NCI-H2081 treated with DMSO at 0.1 percent for 48 hours (cell line): ENCODE measurements at regions not wholly inside any gene's neighbourhood (a gene's known extent, or its start where the extent isn't known, plus 50 kb on each side); places are given as distances from the start of the nearest gene placed in this dataset.

Experiments
- DNase-seq: peaks from one replicate; lab custom pipeline; 2025; lab: John Stamatoyannopoulos, UW

DNA sequence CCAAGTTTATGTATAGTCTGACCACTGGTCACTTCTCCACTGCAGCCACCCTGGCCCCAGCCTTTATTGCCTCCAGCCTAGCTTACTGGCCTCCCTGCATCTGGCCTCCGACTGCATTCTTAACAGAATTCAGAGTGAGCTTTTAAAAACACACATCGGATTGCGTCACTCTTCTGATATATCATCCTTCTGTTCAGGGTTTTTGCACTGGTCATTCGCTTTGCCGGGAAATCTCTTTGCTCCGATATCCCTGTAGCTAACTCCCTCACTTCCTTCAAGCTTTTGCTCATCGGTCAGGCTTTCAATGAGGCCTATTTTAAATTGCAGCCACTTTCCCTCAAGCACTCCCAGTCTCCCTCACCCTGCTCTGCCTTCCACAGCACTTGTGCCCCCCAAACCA lies 101.6 kb upstream of the DLX2 start:
- DNase-seq, result no peak

DNA sequence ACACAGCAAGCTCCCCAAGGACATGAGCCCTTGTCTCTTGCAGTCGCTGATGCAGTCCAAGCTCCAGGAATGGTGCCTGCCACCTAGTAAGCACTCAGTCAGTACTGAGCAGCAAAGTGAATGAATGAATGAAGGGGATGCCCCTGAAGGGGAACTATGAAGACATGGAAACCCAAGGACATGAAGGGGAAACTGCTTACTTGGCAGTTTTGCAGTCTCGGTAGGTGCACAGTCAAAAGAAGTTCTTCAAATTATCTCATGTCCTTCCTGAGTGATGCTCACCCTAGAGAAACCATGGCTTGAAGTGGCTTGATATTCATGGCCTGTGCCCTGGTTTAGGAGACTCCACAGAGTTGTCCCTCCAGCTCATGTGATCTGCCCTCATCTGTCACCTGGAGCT lies 102.1 kb upstream of the DLX2 start:
- DNase-seq, result no peak

DNA sequence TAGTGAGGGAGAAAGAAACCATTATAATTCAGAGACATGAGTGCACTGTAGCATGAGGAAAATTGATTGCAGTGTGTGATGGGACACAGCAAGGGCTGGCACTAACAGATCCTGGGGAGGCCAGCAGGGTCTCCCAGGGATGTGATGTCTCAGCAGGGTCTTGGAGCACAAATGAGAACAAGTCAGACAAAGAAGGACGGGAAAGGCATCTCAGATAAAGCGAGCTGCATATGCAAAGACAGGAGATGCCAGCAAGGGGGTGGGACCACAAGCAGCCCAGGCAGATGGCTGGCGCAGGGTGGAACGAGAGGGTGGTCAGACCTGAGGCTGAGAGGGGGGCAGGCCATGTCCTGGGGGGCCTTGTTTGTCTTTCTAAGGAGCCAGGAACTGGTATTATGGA lies 102.6 kb upstream of the DLX2 start:
- DNase-seq, result no peak

DNA sequence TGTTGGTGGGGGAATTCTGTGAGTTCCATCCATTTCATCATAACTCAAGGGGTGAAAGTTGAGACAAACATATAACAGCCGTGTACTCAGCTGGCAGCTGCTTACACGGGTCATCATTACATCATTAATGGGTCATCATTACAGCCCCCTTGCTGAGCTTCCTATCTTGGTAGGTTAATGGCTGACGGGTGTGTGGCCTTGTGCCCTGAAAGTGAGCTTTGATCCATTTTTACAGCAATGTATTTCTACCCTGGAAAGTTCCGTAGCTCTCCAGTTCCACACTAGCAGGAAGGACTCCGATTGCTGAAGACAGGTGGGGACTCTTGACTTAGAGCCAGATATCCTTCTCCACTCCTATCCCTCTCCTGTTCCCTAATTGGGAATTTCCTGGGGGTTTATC lies 105.2 kb upstream of the DLX2 start:
- DNase-seq, result no peak

DNA sequence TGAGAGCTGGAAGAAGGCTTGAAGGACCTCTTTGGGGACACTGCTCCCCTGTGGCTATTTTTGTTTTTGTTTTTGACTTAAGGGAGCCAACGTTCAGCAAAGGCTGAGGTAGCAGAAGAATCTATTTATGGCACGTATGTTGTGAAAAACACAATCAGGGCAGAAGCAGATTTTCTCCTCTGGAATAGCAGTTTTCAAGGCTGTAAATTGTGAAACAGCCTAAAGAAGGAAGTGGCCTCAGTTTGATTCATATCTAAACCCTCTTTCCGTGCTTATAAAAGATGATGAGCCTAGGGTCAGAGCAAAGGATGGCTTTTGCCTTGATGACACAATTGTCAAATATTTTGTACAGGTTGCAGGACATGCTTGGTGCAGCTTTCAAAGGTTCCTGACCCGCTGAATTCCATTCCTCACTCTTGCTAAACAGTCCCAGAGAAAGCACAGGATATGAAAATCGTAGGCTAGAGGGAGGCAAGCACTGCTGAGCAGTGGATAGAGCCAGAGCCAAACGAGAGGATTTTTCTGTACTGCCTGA lies 106.2 kb upstream of the DLX2 start:
- DNase-seq, result no peak

DNA sequence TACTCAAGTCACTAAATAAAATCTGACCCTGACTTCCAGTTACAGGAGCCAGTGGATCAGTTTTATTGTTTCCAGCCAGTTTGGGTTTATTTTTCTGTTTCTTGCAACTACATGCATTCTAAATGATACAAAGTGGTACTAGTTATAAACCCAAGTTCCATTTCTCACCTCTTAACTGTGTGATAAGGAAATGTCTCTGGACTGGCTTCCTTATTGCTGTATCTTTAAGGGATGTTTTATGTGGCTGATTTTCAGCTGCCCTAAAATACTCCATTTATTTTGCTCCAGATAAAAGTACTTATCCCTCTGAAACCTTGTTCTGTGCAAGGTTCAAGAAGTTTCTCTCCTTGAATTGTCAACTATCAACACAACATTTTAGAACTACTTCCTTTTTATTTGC lies 107.9 kb upstream of the DLX2 start:
- DNase-seq, result no peak

DNA sequence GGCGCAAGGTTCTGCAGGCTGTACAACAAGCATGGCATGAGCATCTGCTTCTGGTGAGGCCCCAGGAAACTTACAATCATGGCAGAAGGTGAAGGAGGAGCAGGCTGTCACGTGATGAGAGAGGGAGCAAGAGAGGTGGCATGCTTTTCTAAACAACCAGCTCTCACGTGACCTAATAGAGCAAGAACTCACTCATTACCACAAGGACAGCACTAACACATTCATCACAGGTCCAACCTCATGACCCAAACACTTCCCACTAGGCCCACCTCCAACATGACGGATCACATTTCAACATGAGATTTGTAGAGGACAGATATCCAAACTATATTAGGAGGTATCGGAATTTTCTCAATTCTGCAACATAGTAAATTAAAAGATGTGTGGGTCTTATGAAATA lies 108.8 kb upstream of the DLX2 start:
- no peak for DNase-seq

DNA sequence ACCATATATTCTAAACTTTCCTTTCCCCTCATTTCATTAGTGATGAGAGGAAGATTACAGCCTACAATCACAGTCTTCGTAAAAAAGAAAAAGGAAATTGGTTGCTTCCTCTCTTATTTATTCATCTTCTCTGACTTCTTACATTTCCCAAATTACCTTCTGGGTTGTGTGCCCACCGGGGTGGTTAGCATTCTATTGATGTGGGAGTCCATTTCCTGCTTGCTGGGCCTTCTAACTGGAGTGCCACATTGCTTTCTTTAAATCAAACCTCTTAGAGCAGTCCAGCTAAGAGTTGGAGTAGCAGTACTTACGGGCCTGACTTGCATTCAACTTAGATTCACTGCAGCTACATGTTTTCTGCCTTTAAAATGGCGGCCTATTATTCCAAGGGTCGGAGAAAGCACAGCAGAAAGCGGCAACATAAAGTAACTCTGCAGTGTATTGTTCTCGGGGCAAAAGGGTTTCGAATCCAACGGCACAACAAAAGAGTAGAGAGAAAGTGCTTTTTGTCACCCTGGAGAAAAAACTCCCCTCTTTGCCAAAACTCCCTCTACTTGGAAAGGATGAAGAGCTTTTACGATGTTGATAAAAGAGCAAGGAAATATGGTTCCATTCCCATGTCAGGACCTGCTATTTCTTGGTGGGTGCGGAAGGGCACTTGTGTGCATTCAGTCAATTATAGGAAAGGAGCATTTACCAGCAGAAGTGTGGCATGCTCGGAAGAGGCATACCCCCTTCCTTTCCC lies 110.6 kb upstream of the DLX2 start:
- DNase-seq, result no peak

DNA sequence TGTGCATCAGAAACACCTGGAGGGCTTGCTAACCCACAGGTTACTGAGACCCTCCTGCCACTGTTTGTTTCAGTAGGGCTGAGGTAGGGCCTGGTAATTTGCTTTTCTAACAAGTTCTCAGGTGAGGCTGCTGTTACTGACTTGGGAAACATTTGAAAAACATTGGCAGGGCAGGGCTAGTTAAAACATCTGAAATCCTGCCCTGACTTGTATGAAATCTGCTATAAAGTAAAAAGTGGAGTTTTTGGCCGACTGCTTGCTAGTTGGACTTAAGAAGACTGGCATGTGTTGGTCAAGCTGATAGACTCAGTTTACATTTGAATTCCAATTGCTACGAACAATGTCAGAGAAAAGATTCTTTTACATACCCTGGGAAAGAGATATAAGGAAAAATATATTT lies 111.6 kb upstream of the DLX2 start:
- DNase-seq, result no peak

DNA sequence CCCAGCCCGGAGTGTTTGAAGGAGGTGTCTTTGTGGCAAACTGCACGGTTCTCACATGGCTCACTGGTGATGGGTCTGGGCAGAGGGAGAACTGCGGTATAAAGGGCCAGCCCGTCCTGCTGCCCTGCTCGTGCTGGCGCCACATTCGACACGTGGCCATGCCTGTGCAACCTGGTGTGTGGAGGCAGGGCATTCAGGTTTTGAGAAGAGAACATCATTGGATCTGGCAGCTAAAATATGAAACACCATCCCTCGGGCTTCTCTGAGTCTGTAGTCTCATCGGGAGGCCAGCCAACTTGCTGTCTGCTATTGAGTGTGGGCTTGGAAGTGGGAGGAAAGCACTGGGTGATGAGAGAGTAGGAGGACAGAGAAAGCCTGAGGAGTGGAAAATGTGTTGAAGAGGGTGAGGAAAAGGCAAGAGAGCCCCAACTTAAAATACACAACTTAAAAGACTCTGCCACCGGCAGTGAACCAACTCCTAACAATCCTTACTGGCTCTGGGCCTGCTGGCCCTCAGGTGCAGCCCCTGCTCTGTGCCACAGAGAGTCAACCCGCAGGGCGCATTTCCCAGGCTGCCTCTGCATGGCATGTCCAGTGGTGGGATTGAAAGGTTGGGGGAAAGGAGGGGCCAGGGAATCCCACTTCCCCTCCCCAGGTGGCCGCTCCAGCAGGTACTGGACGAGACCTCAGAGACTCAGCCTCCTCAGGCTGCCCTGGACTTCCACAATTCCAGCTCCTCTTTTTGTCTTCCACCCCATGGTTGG lies 112.7 kb upstream of the DLX2 start:
- no peak for DNase-seq

DNA sequence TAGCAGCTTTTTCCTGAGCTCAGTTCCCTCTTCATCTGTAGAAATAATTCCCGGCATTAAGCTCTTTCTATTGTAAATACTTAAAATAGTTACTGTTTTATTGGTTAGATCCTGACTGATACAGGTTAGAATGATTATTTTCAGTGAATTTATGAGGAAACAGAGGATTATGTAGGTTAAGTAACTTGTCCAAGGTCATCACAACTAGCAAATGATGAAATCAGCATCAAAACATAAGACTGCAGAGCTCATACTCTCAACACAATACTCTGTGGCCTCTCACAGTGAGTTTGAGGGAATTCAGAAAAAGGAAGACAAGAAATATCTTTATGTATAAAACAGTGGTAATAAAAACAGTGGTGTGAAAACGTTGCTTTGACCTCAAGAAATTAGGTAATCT lies 113.2 kb upstream of the DLX2 start:
- DNase-seq, result no peak

DNA sequence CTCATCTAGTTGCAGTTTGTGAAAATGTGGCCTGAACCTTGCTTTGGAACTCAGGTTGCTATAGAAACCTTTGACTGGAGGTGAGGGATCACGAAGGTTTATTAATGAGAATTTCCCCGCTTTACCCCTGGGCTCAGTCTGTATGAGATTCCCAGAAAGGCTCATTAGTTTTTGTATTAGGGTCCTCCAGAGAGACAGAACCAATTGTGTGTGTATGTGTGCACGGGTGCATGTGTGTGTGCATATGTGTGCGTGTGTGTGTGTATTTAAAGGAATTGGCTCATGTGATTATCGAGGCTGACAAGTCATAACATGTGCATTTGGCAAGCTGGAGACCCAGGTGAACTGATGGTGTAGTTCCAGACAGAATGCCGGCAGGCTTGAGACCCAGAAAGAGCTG lies 113.8 kb upstream of the DLX2 start:
- no peak for DNase-seq

DNA sequence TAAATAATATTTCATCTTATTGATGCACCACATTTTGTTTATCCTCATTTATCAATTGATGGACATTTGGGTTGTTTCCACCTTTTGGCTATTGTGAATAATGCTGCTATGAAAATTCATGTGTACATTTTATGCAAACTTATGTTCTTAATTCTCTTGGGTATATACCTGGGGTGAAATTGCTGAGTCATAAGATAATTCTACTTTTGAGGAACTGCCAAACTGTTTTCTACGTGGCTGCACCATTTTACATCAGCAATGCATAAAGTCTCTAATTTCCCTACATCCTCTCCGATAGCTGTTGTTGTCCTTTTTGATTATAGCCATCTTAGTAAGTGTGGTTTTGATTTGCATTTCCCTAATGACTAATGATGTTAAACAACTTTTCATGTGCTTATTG lies 116.5 kb upstream of the DLX2 start:
- no peak for DNase-seq

DNA sequence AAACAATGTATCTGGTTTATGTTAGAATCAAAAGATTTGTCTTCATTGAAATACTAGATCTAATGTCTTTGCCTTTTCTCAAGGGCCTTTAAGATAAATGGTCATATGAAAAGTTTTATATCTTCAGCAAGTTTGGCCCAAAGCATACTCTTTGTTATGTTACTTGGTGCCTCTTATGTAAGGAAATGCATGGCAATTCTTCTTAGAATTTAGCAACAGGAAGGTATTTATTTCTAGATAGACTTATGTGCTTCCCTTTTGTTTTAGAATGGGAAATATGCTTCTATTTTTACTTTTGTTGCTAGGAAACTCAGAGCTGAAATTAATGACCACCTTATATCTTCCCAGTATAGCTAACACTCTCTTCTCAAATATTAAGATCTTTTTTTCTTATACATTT lies 117.4 kb upstream of the DLX2 start:
- DNase-seq, result no peak

DNA sequence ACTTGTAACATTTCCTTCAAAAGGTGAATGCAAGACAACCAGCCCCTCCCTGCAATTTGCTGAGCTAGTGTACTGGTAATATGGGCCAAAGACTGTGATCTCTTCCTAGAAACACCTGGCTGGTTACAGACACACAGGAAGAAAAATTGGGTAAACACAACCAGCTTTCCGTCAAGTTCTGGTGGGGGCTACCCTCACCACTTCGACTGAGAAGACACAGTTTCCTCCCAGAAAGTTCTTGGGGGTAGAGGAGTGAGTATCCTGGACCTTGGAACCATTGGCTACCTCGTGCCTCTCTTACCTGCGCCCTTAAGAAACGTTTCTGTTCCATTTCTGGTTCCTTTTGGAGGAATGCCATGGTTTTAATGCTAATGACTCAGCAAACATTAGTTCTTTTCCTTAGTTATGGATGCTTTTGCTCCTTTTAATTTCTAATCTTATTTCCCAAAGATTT lies 120.9 kb upstream of the DLX2 start:
- no peak for DNase-seq

DNA sequence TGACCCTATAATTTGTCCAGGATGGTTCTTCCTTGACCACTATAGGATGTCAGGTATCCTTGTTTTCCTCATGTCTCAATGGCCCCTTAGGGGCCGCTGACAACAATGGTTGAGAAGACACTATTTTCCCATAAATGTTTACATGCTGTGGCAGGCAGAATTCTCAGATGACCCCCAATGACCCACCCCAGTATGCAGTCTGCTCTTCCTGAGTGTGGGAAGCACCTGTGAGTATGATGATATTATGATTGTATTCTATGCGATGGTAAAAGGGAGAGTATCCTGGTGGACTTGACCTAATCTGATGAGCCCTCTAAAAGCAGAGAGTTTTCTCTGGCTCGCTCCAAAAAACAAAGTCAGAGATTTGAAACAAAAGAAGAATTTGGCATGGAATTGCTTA lies 123.1 kb upstream of the DLX2 start:
- DNase-seq, result no peak

DNA sequence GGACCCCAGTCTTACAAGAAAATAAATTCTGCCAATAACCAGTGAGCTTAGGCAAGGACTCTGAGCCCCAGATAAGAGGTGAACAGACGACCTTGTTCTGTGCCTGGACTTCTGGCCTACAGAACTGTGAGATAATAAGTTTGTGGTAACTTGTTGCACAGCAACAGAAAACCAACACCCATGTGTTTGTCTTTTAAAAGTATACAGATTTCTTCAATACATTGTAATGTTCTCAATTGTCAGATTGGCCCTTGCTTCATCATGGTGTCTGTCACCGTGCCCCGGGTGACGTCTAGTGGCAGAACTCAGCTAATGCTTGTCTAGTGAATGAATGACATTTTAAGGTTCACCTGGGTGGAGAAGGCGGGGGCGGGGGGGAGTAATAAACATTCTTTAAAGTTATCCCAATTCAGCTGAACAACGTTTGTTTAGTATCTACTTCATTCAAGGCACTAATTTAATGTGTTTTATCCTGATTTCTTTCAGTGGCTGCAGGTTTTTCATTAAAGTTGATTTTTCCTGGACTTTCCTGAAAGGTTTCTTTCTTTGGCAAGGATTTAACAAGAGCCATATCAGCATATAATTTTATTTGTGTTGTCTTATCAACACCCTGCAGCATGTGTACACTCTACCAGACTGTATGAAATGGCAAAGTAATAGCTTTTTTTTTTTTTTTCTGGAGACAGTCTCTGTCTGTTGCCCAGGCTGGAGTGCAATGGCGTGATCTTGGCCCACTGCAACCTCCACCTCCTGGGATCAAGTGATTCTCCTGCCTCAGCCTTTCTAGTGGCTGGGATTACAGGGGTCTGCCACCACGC lies 123.8 kb upstream of the DLX2 start:
- DNase-seq, result no peak

DNA sequence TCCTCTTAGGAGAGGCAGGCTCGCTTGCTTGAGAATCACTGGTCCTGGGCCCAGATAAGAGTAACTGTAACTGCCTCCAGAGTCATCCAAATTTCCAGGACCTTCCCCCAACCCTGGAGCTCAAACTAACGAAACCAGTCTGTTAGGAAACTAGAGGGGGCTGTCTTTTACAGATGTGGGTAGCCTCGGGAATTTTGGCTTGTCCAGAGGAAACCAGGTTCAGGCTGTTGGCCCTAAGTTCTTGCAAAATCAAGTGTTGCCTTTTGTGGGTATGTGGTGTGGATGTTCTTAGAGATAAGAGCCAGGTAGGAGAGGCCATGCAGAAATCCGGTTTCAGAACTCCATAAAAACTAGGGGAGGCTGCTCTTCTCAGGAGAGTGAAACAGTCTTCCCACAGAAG lies 125.0 kb upstream of the DLX2 start:
- no peak for DNase-seq

DNA sequence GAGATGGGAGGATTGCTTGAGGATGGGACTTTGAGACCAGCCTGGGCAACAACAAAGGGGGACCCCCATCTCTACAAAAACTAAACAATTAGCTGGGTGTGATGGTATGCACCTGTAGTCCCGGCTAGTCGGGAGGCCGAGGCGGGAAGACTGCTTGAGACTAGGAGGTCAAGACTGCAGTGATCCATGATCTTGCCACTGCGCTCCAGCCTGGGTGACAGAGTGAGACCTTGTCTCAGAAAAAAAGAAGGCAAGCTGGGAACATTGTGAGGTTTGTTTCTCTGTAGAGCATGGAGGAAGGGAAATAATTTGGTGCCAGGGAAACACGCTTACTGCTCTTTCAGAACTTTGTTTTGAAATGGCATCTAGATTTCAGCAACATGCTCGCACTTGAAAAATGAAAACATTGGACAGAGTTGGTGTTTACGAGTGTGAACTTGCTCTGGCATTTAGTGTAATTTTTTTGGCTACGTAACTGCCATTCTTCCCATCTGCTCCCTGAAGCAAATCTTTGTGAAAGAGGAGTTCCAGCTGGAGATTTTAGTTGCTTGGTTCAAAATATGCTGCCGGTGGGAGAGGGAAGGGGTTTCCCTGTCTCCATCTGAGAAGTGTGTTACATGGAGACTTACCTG lies 125.6 kb upstream of the DLX2 start:
- no peak for DNase-seq

DNA sequence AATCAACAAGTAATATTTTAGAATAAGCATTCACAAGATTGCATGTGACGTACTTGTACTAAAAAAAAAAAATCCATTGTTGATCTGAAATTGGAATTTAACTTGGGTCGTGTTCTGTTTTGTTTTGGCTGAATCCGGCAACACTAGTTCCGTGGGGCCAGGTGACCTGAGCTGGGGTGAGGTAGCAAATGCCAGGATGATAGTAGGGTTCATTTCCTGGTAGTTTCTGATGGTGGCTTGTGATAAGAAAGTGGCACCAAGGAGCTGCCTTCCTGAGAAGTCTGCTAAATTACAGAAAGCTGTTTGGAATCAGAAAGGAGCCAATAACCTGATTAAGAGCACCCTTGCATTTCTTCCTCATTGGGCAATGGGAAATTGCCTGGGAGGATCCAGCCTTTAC lies 126.4 kb upstream of the DLX2 start:
- DNase-seq, result no peak

DNA sequence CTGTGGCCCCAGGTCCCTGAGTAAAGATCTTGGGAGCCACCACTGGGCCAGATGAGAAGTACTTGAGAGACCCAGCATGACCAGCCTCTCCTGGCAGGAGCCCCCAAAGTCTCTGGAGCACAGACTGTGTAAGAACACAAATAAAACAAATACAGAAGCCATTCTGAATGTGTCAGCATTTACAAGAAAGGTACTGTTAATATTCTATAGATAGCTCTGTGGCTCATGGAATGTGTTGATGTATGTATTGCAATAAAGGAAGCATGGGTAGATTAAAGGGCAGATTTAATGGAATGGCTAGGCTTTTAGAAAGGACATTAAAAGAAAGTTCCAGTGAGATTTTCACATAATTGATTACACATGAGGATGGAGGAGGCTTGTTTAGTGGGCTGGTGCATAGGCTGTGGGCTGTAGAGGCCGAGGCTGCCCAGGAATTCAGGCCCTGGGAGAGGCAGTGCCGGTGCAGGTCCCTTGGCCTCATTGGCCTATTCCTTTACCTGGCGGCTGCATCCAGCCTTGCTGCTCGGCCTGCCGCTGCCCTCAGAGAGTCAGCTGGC lies 127.7 kb upstream of the DLX2 start:
- DNase-seq, result no peak

DNA sequence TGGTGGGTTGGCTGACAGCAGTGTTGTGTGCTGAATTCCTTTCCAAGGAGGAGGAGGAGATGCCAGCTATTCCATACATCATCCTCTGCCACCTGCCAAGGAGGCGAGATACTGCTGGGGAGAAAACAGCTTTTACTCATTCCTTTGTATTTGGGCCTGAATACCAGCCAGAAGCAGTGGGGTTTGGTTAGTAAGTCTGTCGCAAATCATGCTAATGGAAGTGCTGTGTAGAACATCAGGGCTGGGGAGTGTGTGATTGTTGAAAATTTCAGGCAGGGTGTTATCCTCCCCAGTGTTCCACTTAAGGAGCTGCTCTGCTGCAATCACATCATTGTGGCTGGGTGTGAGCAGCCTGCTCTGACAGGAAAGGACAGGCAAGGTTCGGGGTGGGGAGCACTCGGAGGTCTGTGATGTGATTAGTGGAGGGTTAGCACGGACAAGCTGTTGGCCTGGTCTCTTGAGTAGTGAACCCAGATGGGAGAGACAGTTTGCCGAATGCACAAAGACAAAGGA lies 128.2 kb upstream of the DLX2 start:
- DNase-seq, result no peak
